ENCODE measurements at regions not wholly inside any gene's neighbourhood (a gene's known extent, or its start where the extent isn't known, plus 50 kb on each side); places are given as distances from the start of the nearest gene placed in this dataset.
"Not testable (repeated sequence)": the region's sequence is repeated elsewhere in the genome, so short reads cannot be mapped to it uniquely, and the experiment has no call there.

- no peak for TF ChIP-seq CTCF (IDR thresholded peaks at IDR 0.05; ENCODE audit: low read depth, low read length)
- DNase-seq: peak; percentile 31
- peaks cover 29% of the 10 kb centered on the region for H3K4me1 ChIP-seq
- no peaks in the 10 kb centered on the region for H3K9me3 ChIP-seq
- H3K4me3 ChIP-seq (ENCODE audit: low read depth, low read length): no peak overlapping the region
- no peaks in the 10 kb centered on the region for H3K36me3 ChIP-seq
- no peaks in the 10 kb centered on the region for H3K27me3 ChIP-seq
Observed at GRCh38 chr5:66442951-66443445, 153.2 kb upstream of the MAST4 start.

GRCh38 chr5:66443462-66444130, 152.6 kb upstream of the MAST4 start:
- Histone ChIP-seq H3K4me3 (ENCODE audit: low read depth, low read length) (no peak overlapping the region), H3K36me3 (no peaks in the 10 kb centered on the region), H3K4me1 (peaks cover 29% of the 10 kb centered on the region), H3K9me3 (no peaks in the 10 kb centered on the region), H3K27me3 (no peaks in the 10 kb centered on the region)
- DNase-seq: no peak
- no peak for TF ChIP-seq CTCF (IDR thresholded peaks at IDR 0.05; ENCODE audit: low read depth, low read length)

- not testable (repeated sequence) for H3K27me3 ChIP-seq, DNase-seq
Observed at GRCh38 chr5:66448070-66448469, 148.1 kb upstream of the MAST4 start.

GRCh38 chr5:66450237-66450636, 146.0 kb upstream of the MAST4 start:
- H3K4me3 ChIP-seq (ENCODE audit: low read depth, low read length): no peak overlapping the region
- no peak for TF ChIP-seq CTCF (IDR thresholded peaks at IDR 0.05; ENCODE audit: low read depth, low read length)
- no peaks in the 10 kb centered on the region; the same call in 1 of the 2 replicates for H3K9me3 ChIP-seq
- no peaks in the 10 kb centered on the region for H3K27me3 ChIP-seq
- no peak for DNase-seq
- no peaks in the 10 kb centered on the region for H3K4me1 ChIP-seq
- no peaks in the 10 kb centered on the region for H3K36me3 ChIP-seq

More at GRCh38 chr5:66448070-66448469, 148.1 kb upstream of the MAST4 start:
- not testable (repeated sequence) for H3K36me3 ChIP-seq; H3K9me3 ChIP-seq; H3K4me1 ChIP-seq; H3K4me3 ChIP-seq (ENCODE audit: low read depth, low read length)

GRCh38 chr5:66450988-66451387, 145.2 kb upstream of the MAST4 start:
- H3K9me3 ChIP-seq: no peaks in the 10 kb centered on the region; the same call in 1 of the 2 replicates
- no peak for TF ChIP-seq CTCF (IDR thresholded peaks at IDR 0.05; ENCODE audit: low read depth, low read length)
- H3K4me3 ChIP-seq (ENCODE audit: low read depth, low read length): no peak overlapping the region
- no peak for DNase-seq
- no peaks in the 10 kb centered on the region for H3K36me3 ChIP-seq
- no peaks in the 10 kb centered on the region for H3K27me3 ChIP-seq
- H3K4me1 ChIP-seq: no peaks in the 10 kb centered on the region; the same call in 1 of the 2 replicates

GRCh38 chr5:66452109-66452508, 144.1 kb upstream of the MAST4 start:
- Histone ChIP-seq H3K4me1 (no peaks in the 10 kb centered on the region; the same call in 1 of the 2 replicates), H3K27me3 (no peaks in the 10 kb centered on the region), H3K4me3 (ENCODE audit: low read depth, low read length) (no peak overlapping the region), H3K9me3 (no peaks in the 10 kb centered on the region; the same call in 1 of the 2 replicates), H3K36me3 (no peaks in the 10 kb centered on the region)
- no peak for DNase-seq
- no peak for TF ChIP-seq CTCF (IDR thresholded peaks at IDR 0.05; ENCODE audit: low read depth, low read length)

All from BE2C (cell line).